Subcutaneous abdominal adipose tissue (tissue), 5 donors: ENCODE measurements at regions not wholly inside any gene's neighbourhood (a gene's known extent, or its start where the extent isn't known, plus 50 kb on each side); places are given as distances from the start of the nearest gene placed in this dataset.
A peak's percentile ranks its signal among the peaks of the same experiment; 100 is the strongest.
"Not testable (repeated sequence)": the region's sequence is repeated elsewhere in the genome, so short reads cannot be mapped to it uniquely, and the experiment has no call there.

Source experiments
- H3K27ac ChIP-seq: one replicate; pipeline ENCODE4 v1.7.0; 2013; ENCODE audit warnings: low read depth, mild to moderate bottlenecking, inconsistent platforms, low read length, moderate library complexity
- H3K27me3 ChIP-seq, 5 donors: one replicate each; pipeline ENCODE4 v1.7.0; 2013; ENCODE audit warnings: low read length in 5 of 5, inconsistent platforms in 1 of 5; ENCODE audit not compliant: control insufficient read depth in 5 of 5, insufficient read depth in 4 of 5
- H3K36me3 ChIP-seq, 5 donors: one replicate each; pipeline ENCODE4 v1.7.0; 2013; ENCODE audit warnings: low read length in 5 of 5; ENCODE audit not compliant: control insufficient read depth in 5 of 5, insufficient read depth in 5 of 5
- H3K4me1 ChIP-seq, 5 donors: one replicate each; pipeline ENCODE4 v1.7.0; 2013; ENCODE audit warnings: low read length in 5 of 5, mild to moderate bottlenecking in 3 of 5, moderate library complexity in 1 of 5; ENCODE audit not compliant: control insufficient read depth in 5 of 5, insufficient read depth in 5 of 5
- H3K4me3 ChIP-seq, 5 donors: one replicate each; pipeline ENCODE4 v1.7.0; 2013; ENCODE audit warnings: low read length in 5 of 5, low read depth in 1 of 5
- H3K9ac ChIP-seq, 5 donors: one replicate each; pipeline ENCODE4 v1.7.0; 2013; ENCODE audit warnings: low read length in 5 of 5, mild to moderate bottlenecking in 4 of 5, moderate library complexity in 3 of 5
- H3K9me3 ChIP-seq, 5 donors: one replicate each; pipeline ENCODE4 v1.7.0; 2013; ENCODE audit warnings: low read length in 5 of 5; ENCODE audit not compliant: control insufficient read depth in 5 of 5
- donor health status: healthy.
- donor health status: healthy.
- donor health status: healthy.
- donor health status: healthy.
- donor health status: healthy.

DNA sequence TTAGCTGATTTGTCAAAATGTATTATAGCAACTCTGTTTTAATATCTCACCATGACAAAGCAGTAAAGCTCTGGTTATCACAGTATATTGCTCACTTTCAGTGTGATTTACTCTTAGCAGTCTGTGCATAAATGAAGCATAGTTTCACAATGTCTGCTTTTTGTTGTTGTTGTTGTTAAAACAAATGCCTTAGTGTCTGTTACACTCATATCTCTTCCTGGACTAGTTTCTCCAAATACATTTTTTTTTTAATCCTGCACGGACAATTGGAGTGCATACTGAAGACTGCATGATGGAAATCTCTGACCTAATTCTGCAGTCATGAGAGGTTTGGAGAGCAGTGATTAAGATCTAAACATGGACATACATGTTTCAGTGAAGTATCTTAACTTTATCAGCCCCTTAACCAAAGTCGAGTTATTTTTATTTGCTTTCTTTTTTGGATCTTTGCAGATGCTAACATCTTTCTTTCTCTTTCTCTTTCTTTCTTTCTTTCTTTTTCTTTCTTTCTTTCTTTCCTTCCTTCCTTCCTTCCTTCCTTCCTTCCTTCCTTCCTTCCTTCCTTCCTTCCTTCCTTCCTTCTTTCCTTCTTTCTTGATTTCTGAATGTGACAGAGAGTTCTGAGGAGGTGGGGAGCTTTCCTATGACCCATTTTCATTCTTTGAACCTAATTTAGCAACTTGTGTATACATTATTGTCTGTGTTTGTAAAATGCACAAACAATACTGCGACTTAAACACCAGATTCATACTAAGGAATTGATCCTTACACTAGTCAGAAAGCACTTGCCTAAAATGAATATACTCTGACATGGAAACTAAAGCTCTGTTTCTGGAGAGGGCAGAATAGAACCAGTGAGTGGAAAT lies 161.5 kb upstream of the AGR3 start:
- Histone ChIP-seq H3K27me3 (no peaks in the 10 kb centered on the region), H3K4me1 (peaks cover 0 to 42% (median 26%) of the 10 kb centered on the region in 5 donors), H3K9ac (no peak overlapping the region), H3K4me3 (peak overlapping the region in 1 of 5 donors; percentile 1), H3K36me3 (no peaks in the 10 kb centered on the region), H3K9me3 (no peaks in the 10 kb centered on the region), H3K27ac (no peak overlapping the region)

- Histone ChIP-seq H3K27ac (no peak overlapping the region), H3K27me3 (no peaks in the 10 kb centered on the region), H3K4me3 (no peak overlapping the region), H3K36me3 (no peaks in the 10 kb centered on the region), H3K4me1 (peaks cover 0 to 37% (median 22%) of the 10 kb centered on the region in 5 donors), H3K9me3 (no peaks in the 10 kb centered on the region), H3K9ac (no peak overlapping the region)
Measured at GRCh38 chr7:17044396-17044795, 162.6 kb upstream of the AGR3 start.

DNA sequence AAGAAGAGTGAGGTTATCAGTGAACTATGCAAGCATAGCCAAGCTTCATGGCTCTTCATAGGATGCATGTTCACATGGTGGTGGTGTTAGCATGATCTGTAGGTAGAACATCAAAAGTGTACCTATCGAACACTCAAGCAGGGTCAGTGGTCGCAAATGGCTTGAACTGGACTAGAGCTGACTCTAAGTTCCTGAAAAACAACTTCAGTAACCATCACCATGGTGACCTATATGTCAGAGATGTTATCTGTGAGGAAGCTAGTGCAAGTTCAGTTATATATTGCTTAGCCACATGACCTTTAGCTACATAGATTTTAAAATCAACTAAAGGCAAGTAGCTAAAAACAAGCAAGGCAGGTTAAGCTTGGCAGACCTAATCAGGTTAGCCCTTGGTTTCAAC lies 163.1 kb upstream of the AGR3 start:
- Histone ChIP-seq H3K9me3 (no peaks in the 10 kb centered on the region), H3K4me3 (no peak overlapping the region), H3K27ac (no peak overlapping the region), H3K27me3 (no peaks in the 10 kb centered on the region), H3K9ac (no peak overlapping the region), H3K4me1 (peaks cover 0 to 35% (median 20%) of the 10 kb centered on the region in 5 donors), H3K36me3 (no peaks in the 10 kb centered on the region)

GRCh38 chr7:17046259-17046658 lies 164.5 kb upstream of the AGR3 start:
- H3K9me3 ChIP-seq = no peaks in the 10 kb centered on the region
- H3K27ac ChIP-seq = no peak overlapping the region
- no peak overlapping the region for H3K9ac ChIP-seq
- no peaks in the 10 kb centered on the region for H3K36me3 ChIP-seq
- H3K27me3 ChIP-seq = no peaks in the 10 kb centered on the region
- peaks cover 0 to 31% (median 20%) of the 10 kb centered on the region in 5 donors for H3K4me1 ChIP-seq
- H3K4me3 ChIP-seq = no peak overlapping the region

DNA sequence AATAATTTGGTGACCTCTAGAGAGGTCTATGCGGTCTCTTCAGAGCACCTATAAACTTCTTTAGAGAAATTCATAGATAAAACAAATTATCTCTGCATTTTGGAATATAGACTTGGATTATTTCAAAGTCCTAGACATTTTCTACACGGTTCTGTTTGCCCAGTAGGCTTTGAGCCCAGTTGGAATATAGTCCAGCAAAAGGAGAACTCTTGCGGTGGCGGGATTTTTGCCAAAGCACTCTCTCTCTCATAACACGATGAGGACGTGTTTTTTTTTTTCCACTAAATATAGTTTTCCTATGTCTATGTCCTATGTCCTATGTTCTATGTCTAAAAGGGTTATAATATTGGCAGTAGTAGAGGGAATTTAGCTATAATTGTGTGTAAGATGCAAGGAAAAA lies 164.9 kb upstream of the AGR3 start:
- Histone ChIP-seq H3K36me3 (no peaks in the 10 kb centered on the region), H3K4me1 (peaks cover 0 to 27% (median 16%) of the 10 kb centered on the region in 5 donors), H3K27me3 (no peaks in the 10 kb centered on the region), H3K4me3 (no peak overlapping the region), H3K9ac (no peak overlapping the region), H3K9me3 (no peaks in the 10 kb centered on the region), H3K27ac (no peak overlapping the region)

DNA sequence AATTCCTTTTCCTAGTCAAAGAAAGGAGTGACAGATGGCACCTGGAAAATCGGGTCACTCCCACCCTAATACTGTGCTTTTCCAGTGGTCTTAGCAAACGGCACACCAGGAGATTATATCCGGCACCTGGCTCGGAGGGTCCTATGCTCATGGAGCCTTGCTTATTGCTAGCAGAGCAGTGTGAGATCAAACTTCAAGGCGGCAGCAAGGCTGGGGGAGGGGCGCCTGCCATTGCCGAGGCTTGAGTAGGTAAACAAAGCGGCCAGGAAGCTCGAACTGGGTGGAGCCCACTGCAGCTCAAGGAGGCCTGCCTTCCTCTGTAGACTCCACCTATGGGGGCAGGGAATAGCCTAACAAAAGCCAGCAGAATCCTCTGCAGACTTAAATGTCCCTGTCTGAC lies 171.4 kb upstream of the AGR3 start:
- not testable (repeated sequence) for H3K27ac ChIP-seq, H3K36me3 ChIP-seq, H3K27me3 ChIP-seq, H3K4me3 ChIP-seq, H3K4me1 ChIP-seq, H3K9me3 ChIP-seq, H3K9ac ChIP-seq

- Histone ChIP-seq H3K4me3 (no peak overlapping the region), H3K27me3 (no peaks in the 10 kb centered on the region), H3K36me3 (no peaks in the 10 kb centered on the region), H3K9me3 (no peaks in the 10 kb centered on the region), H3K27ac (no peak overlapping the region), H3K9ac (no peak overlapping the region), H3K4me1 (no peaks in the 10 kb centered on the region)
Measured at GRCh38 chr7:17054206-17054605, 172.4 kb upstream of the AGR3 start.

DNA sequence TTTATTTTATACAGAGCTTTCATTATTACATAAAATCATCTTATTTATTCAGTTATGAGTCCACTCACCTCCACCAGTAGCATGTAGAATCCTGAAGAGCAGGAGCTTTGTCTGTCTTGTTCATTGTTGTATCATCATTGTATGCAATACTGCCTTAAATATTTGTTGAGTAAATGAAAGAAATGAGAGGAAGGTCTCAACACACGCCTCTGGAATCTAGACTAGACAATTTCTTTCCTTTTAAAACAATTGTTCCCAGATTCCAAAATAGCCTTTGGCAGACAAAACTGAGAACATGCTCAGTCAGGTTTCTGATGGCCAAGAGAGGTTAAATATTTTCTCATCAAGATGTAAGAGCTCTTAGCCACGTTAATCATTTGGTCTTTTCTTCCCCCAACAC lies 173.1 kb upstream of the AGR3 start:
- Histone ChIP-seq H3K4me3 (no peak overlapping the region), H3K4me1 (no peaks in the 10 kb centered on the region), H3K9me3 (no peaks in the 10 kb centered on the region), H3K27ac (no peak overlapping the region), H3K9ac (no peak overlapping the region), H3K27me3 (no peaks in the 10 kb centered on the region), H3K36me3 (no peaks in the 10 kb centered on the region)

DNA sequence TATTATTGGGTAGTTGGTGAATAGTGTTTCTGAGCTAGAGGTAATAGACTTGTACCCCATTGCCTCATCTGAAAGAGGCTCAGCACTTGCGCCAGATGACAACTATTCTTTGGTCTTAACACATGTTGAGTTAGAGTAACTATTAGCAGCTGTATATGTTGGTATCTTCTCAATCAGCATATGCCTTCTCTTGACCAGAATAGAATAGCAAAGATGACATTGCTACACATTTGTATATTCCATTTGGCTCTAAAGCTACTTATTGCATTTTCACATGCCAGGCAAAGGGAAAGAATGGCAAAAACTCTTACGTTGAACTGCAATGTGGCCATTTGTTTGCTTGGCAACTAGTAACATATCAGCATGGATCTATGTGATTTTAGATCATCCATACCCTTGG lies 173.8 kb upstream of the AGR3 start:
- Histone ChIP-seq H3K4me1 (no peaks in the 10 kb centered on the region), H3K9me3 (no peaks in the 10 kb centered on the region), H3K9ac (no peak overlapping the region), H3K27me3 (no peaks in the 10 kb centered on the region), H3K36me3 (no peaks in the 10 kb centered on the region), H3K4me3 (no peak overlapping the region), H3K27ac (no peak overlapping the region)

DNA sequence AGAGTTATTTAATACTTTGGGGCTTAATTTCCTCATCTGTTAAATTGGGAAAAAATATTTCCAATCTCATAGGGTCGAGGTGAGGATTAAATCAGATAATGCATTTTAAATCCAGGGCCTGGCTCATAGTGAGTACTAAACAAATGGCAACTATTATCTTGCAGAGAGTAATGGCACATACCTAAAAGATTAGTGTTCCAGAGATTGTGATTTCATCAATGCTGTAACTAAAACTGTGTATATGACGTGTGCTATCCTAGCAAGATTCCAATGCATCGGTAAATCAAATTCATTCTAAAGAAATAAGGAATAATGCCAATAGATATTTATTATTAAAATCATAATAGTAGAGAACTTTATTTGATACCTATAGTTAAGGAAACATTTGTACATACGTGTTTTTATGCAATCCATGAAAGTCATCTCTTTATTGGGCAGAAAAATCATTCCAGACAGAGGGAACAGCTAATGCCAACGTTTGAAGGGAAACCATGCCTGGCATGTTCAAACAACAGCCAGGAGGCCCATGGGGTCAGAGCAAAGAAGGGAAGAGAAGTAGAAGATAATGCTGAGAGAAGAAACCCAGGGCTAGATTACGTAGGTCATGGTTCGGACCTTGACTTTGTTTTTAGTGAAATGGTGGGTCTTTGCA lies 174.8 kb upstream of the AGR3 start:
- H3K9me3 ChIP-seq = no peaks in the 10 kb centered on the region
- no peak overlapping the region for H3K4me3 ChIP-seq
- no peaks in the 10 kb centered on the region for H3K4me1 ChIP-seq
- no peak overlapping the region for H3K27ac ChIP-seq
- H3K27me3 ChIP-seq = no peaks in the 10 kb centered on the region
- H3K9ac ChIP-seq = no peak overlapping the region
- H3K36me3 ChIP-seq = no peaks in the 10 kb centered on the region
